T-helper 2 cell treated with Interferon-gamma antibody and Interleukin-4, amounts not matched to agents 100 ng/mL and 5 ng/mL, for 36 hours (primary cell): ENCODE measurements at regions not wholly inside any gene's neighbourhood (a gene's known extent, or its start where the extent isn't known, plus 50 kb on each side); places are given as distances from the start of the nearest gene placed in this dataset.
"Not testable (repeated sequence)": the region's sequence is repeated elsewhere in the genome, so short reads cannot be mapped to it uniquely, and the experiment has no call there.

Experiments
- intact Hi-C: fragments of 100-400 bp; cut with micrococcal nuclease; formaldehyde crosslinking; loops from one replicate; pipeline ENCODE4 v1.15.1; 2023

GRCh38 chr5:87127956-87128687 is 139.6 kb upstream of the RASA1 start:
- intact Hi-C loops = loop anchor here (10.0 kb wide), 1 partner anchor 513 kb away; the partner anchor contains the start of gene COX7C

GRCh38 chr5:87129046-87129445 is 138.6 kb upstream of the RASA1 start:
- intact Hi-C loops = loop anchor here (10.0 kb wide), 1 partner anchor 514 kb away; the partner anchor contains the start of gene COX7C

GRCh38 chr5:87132696-87133095 is 135.0 kb upstream of the RASA1 start:
- intact Hi-C loops = no loop called here

- intact Hi-C loops = not testable (repeated sequence)
Measured at GRCh38 chr5:87134513-87134912, 133.2 kb upstream of the RASA1 start.

- intact Hi-C loops = no loop called here
Measured at GRCh38 chr5:87136096-87136495, 131.6 kb upstream of the RASA1 start.

GRCh38 chr5:87136733-87137132 is 130.9 kb upstream of the RASA1 start:
- intact Hi-C loops = no loop called here

- intact Hi-C loops = no loop called here
Measured at GRCh38 chr5:87137283-87137682, 130.4 kb upstream of the RASA1 start.

- intact Hi-C loops = no loop called here
Measured at GRCh38 chr5:87138091-87138805, 129.4 kb upstream of the RASA1 start.

- intact Hi-C loops = no loop called here
Measured at GRCh38 chr5:87139795-87140194, 127.9 kb upstream of the RASA1 start.

- intact Hi-C loops = no loop called here
Measured at GRCh38 chr5:87141544-87141943, 126.1 kb upstream of the RASA1 start.

- intact Hi-C loops = not testable (repeated sequence)
Measured at GRCh38 chr5:87145853-87146252, 121.8 kb upstream of the RASA1 start.

- intact Hi-C loops = no loop called here
Measured at GRCh38 chr5:87147441-87147840, 120.2 kb upstream of the RASA1 start.

- intact Hi-C loops = no loop called here
Measured at GRCh38 chr5:87150630-87151029, 117.1 kb upstream of the RASA1 start.

GRCh38 chr5:87151547-87151946 is 116.1 kb upstream of the RASA1 start:
- intact Hi-C loops = no loop called here

- intact Hi-C loops = no loop called here
Measured at GRCh38 chr5:87152886-87153285, 114.8 kb upstream of the RASA1 start.

GRCh38 chr5:87154191-87154590 is 113.5 kb upstream of the RASA1 start:
- intact Hi-C loops = no loop called here

- intact Hi-C loops = no loop called here
Measured at GRCh38 chr5:87155106-87155505, 112.6 kb upstream of the RASA1 start.

GRCh38 chr5:87156631-87157030 is 111.1 kb upstream of the RASA1 start:
- intact Hi-C loops = no loop called here

- intact Hi-C loops = no loop called here
Measured at GRCh38 chr5:87164409-87164808, 103.3 kb upstream of the RASA1 start.

- intact Hi-C loops = no loop called here
Measured at GRCh38 chr5:87169300-87169991, 98.2 kb upstream of the RASA1 start.

GRCh38 chr5:87170799-87171198 is 96.9 kb upstream of the RASA1 start:
- intact Hi-C loops = no loop called here

- intact Hi-C loops = no loop called here
Measured at GRCh38 chr5:87182649-87183048, 85.0 kb upstream of the RASA1 start.
